ENCODE measurements at regions not wholly inside any gene's neighbourhood (a gene's known extent, or its start where the extent isn't known, plus 50 kb on each side); places are given as distances from the start of the nearest gene placed in this dataset.

DNA sequence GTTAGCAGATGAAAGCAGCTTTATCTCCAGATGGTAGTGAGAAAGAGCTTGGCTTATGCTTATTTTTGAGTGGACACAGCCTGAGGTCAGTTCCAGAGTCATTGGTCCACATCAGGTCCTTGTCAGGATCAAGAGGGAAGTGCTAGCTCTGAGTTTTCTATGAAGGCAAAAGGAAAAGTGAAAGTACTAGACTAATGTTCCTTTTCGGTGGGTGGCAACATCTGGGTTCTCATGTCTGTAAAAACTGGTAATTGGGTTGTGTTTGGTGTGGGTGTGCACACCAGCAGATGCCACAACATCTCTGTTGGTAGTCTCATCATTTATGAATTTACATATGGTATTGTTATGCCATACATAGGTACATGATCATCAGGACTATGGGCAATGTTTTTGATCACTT lies 210.5 kb downstream of the PWWP3B start:
- H3K27me3 ChIP-seq (ENCODE audit: control insufficient read depth, insufficient read depth, low read length, poor library complexity, severe bottlenecking): no peaks in the 10 kb centered on the region
- H3K27me3 Mint-ChIP-seq (ENCODE audit: insufficient read depth): no peaks in the 10 kb centered on the region
- no peaks in the 10 kb centered on the region for H3K4me1 Mint-ChIP-seq
- H3K27ac Mint-ChIP-seq: no peak overlapping the region
- 90% methylated on average over 1 of the region's 1 CpG; no CpG with 5 or more reads in 1 of the 2 experiments for WGBS, 2 experiments (ENCODE audit: insufficient coverage in 1 of 2, insufficient read length in 1 of 2)
- peaks cover 6% of the 10 kb centered on the region for H3K9me3 ChIP-seq (ENCODE audit: control insufficient read depth, low read length)
- no peak overlapping the region for H3K4me3 ChIP-seq (ENCODE audit: low read length)
- H3K4me1 ChIP-seq (ENCODE audit: control insufficient read depth, insufficient read depth, low read length): no peaks in the 10 kb centered on the region
- no peak overlapping the region for H3K9ac ChIP-seq (ENCODE audit: extremely low read depth, low read length, poor library complexity, severe bottlenecking)
- no peak overlapping the region for H3K27ac ChIP-seq (ENCODE audit: low read depth, low read length)
- TF ChIP-seq, protein P1, sequence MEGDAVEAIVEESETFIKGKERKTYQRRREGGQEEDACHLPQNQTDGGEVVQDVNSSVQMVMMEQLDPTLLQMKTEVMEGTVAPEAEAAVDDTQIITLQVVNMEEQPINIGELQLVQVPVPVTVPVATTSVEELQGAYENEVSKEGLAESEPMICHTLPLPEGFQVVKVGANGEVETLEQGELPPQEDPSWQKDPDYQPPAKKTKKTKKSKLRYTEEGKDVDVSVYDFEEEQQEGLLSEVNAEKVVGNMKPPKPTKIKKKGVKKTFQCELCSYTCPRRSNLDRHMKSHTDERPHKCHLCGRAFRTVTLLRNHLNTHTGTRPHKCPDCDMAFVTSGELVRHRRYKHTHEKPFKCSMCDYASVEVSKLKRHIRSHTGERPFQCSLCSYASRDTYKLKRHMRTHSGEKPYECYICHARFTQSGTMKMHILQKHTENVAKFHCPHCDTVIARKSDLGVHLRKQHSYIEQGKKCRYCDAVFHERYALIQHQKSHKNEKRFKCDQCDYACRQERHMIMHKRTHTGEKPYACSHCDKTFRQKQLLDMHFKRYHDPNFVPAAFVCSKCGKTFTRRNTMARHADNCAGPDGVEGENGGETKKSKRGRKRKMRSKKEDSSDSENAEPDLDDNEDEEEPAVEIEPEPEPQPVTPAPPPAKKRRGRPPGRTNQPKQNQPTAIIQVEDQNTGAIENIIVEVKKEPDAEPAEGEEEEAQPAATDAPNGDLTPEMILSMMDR (conservative IDR thresholded peaks at IDR 0.05): no peak
- no peaks in the 10 kb centered on the region for H3K36me3 ChIP-seq (ENCODE audit: control insufficient read depth, insufficient read depth, low read length)
- H3K9me3 Mint-ChIP-seq: peaks cover 79% of the 10 kb centered on the region
- no peak overlapping the region for H3K4me3 Mint-ChIP-seq
- no peak for DNase-seq
- no peaks in the 10 kb centered on the region for H3K36me3 Mint-ChIP-seq (ENCODE audit: low read depth)

DNA sequence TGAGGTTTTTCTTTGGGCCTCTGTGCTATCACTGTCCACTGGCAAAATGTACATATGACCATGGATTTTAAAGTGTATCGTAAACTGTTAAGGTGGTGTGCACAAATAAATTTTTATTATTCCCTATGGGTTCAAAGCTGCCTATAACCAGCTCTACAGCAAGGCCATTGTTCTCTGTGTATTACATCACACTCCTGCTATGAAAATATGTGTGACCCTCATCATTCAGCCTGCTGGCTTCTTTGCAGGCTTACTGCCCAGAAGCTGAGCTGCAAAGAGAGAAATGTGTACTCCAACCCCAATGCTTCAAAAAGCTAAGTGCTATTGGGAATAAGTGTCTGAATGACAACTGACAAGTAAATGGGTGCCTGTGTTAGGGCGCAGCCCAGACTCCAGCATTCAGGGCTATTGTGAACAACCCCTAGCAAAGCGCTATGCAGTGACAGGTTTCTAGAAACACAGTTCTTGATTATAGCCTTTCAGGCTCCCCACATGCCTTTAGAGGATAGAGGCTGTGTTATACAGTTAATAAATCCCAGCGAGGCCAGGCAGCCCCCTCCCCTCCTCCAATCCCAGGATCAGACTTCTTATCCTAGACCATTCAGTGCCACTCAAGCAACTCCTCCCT lies 220.4 kb upstream of the RADX start:
- Mint-ChIP-seq H3K9me3 (peaks cover 27% of the 10 kb centered on the region), H3K4me3 (no peak overlapping the region), H3K27me3 (ENCODE audit: insufficient read depth) (peaks cover 1% of the 10 kb centered on the region), H3K27ac (no peak overlapping the region), H3K36me3 (ENCODE audit: low read depth) (no peaks in the 10 kb centered on the region), H3K4me1 (no peaks in the 10 kb centered on the region)
- Histone ChIP-seq H3K4me3 (ENCODE audit: low read length) (no peak overlapping the region), H3K9me3 (ENCODE audit: control insufficient read depth, low read length) (peaks cover 9% of the 10 kb centered on the region), H3K9ac (ENCODE audit: extremely low read depth, low read length, poor library complexity, severe bottlenecking) (no peak overlapping the region), H3K27ac (ENCODE audit: low read depth, low read length) (no peak overlapping the region), H3K4me1 (ENCODE audit: control insufficient read depth, insufficient read depth, low read length) (no peaks in the 10 kb centered on the region), H3K36me3 (ENCODE audit: control insufficient read depth, insufficient read depth, low read length) (no peaks in the 10 kb centered on the region), H3K27me3 (ENCODE audit: control insufficient read depth, insufficient read depth, low read length, poor library complexity, severe bottlenecking) (no peaks in the 10 kb centered on the region)
- 85% methylated on average over 4 of the region's 4 CpGs; no CpG with 5 or more reads in 1 of the 2 experiments for WGBS, 2 experiments (ENCODE audit: insufficient coverage in 1 of 2, insufficient read length in 1 of 2)
- no peak for DNase-seq
- TF ChIP-seq, protein P1 (conservative IDR thresholded peaks at IDR 0.05): no peak

DNA sequence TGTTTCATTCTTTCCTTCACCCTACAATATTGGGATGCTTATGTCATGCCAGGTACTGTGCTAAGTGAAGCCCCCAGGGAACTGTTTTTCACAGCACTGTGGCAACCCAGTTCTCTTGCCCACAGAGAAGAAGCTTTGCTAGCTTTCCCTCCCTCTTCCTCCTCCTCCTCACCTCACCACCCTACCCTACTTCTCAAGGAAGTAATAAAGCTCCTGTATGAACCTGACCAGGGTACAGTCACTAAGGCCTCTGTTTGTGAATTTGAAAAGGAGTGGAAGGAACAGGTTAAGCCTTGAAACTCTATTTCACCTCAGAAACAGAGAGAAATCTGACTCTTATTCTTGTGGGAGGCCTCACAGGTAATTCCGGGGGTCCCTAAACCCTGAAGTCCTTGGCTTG lies 219.4 kb upstream of the RADX start:
- DNase-seq: no peak
- Mint-ChIP-seq H3K4me3 (no peak overlapping the region), H3K4me1 (no peaks in the 10 kb centered on the region), H3K9me3 (peaks cover 36% of the 10 kb centered on the region), H3K27me3 (ENCODE audit: insufficient read depth) (peaks cover 1% of the 10 kb centered on the region), H3K27ac (no peak overlapping the region), H3K36me3 (ENCODE audit: low read depth) (no peaks in the 10 kb centered on the region)
- H3K9ac ChIP-seq (ENCODE audit: extremely low read depth, low read length, poor library complexity, severe bottlenecking): no peak overlapping the region
- H3K36me3 ChIP-seq (ENCODE audit: control insufficient read depth, insufficient read depth, low read length): no peaks in the 10 kb centered on the region
- WGBS, 2 experiments (ENCODE audit: insufficient coverage in 1 of 2, insufficient read length in 1 of 2): 69% methylated on average over 1 of the region's 1 CpG; no CpG with 5 or more reads in 1 of the 2 experiments
- H3K9me3 ChIP-seq (ENCODE audit: control insufficient read depth, low read length): peaks cover 9% of the 10 kb centered on the region
- H3K4me3 ChIP-seq (ENCODE audit: low read length): no peak overlapping the region
- H3K27me3 ChIP-seq (ENCODE audit: control insufficient read depth, insufficient read depth, low read length, poor library complexity, severe bottlenecking): no peaks in the 10 kb centered on the region
- TF ChIP-seq, protein P1 (conservative IDR thresholded peaks at IDR 0.05): no peak
- no peak overlapping the region for H3K27ac ChIP-seq (ENCODE audit: low read depth, low read length)
- H3K4me1 ChIP-seq (ENCODE audit: control insufficient read depth, insufficient read depth, low read length): no peaks in the 10 kb centered on the region
